Astrocyte (in vitro differentiated cells and primary cell): ENCODE measurements at regions not wholly inside any gene's neighbourhood (a gene's known extent, or its start where the extent isn't known, plus 50 kb on each side); places are given as distances from the start of the nearest gene placed in this dataset.

Experiments
- DNase-seq: peaks from one replicate; pipeline ENCODE4 v3.0.0-alpha.2; 2010; ENCODE audit warnings: low read depth
- FAIRE-seq: peaks from 2 replicates; lab custom pipeline; 2011; peaks lifted over from hg19 to GRCh38; lab: Jason Lieb, UNC
- H2AFZ ChIP-seq: 2 replicates; pipeline ENCODE4 v1.6.0; 2012; ENCODE audit warnings: low read depth, low read length, inconsistent platforms
- H3K27ac ChIP-seq: 2 replicates; pipeline ENCODE4 v1.5.1; 2011; ENCODE audit warnings: low read depth, low read length, inconsistent platforms
- H3K27me3 ChIP-seq: 2 replicates; pipeline ENCODE4 v1.6.0; 2011; ENCODE audit warnings: low read length, inconsistent platforms; ENCODE audit not compliant: insufficient read depth
- H3K36me3 ChIP-seq: 2 replicates; pipeline ENCODE4 v1.5.1; 2011; ENCODE audit warnings: low read length, inconsistent platforms; ENCODE audit not compliant: insufficient read depth
- H3K4me1 ChIP-seq: 2 replicates; pipeline ENCODE4 v1.5.1; 2011; ENCODE audit warnings: low read length, inconsistent platforms; ENCODE audit not compliant: insufficient read depth
- H3K4me2 ChIP-seq: 2 replicates; pipeline ENCODE4 v1.6.0; 2012; ENCODE audit warnings: low read length, inconsistent platforms
- H3K4me3 ChIP-seq: 2 replicates; pipeline ENCODE4 v1.5.1; 2011; ENCODE audit warnings: low read depth, mild to moderate bottlenecking, low read length, inconsistent platforms; ENCODE audit not compliant: insufficient read depth
- H3K79me2 ChIP-seq: 2 replicates; pipeline ENCODE4 v1.6.0; 2012; ENCODE audit warnings: mild to moderate bottlenecking, low read length, inconsistent platforms; ENCODE audit not compliant: insufficient read depth
- H3K9ac ChIP-seq: 2 replicates; pipeline ENCODE4 v1.6.0; 2012; ENCODE audit warnings: mild to moderate bottlenecking, low read length, inconsistent platforms
- H3K9me3 ChIP-seq: 2 replicates; pipeline ENCODE4 v1.5.1; 2012; ENCODE audit warnings: low read depth, mild to moderate bottlenecking, low read length, inconsistent platforms; ENCODE audit not compliant: insufficient read depth
- H4K20me1 ChIP-seq: 2 replicates; pipeline ENCODE4 v1.6.0; 2012; ENCODE audit warnings: low read length, inconsistent platforms; ENCODE audit not compliant: insufficient read depth
- H3K27ac Mint-ChIP-seq: one replicate; pipeline ENCODE4 v1.8.0; 2021; ENCODE audit warnings: mild to moderate bottlenecking, mixed read lengths; ENCODE audit not compliant: unreplicated experiment
- H3K27me3 Mint-ChIP-seq: one replicate; pipeline ENCODE4 v1.8.0; 2021; ENCODE audit warnings: low read depth, mixed read lengths; ENCODE audit not compliant: unreplicated experiment
- H3K36me3 Mint-ChIP-seq: one replicate; pipeline ENCODE4 v1.8.0; 2021; ENCODE audit warnings: low read depth, mixed read lengths; ENCODE audit not compliant: unreplicated experiment
- H3K4me1 Mint-ChIP-seq: one replicate; pipeline ENCODE4 v1.8.0; 2021; ENCODE audit warnings: low read depth, mixed read lengths; ENCODE audit not compliant: unreplicated experiment
- H3K4me3 Mint-ChIP-seq: one replicate; pipeline ENCODE4 v1.8.0; 2021; ENCODE audit warnings: mild to moderate bottlenecking, moderate library complexity, mixed read lengths; ENCODE audit not compliant: unreplicated experiment
- H3K9me3 Mint-ChIP-seq: one replicate; pipeline ENCODE4 v1.8.0; 2021; ENCODE audit warnings: mild to moderate bottlenecking, mixed read lengths; ENCODE audit not compliant: unreplicated experiment
- EZH2 ChIP-seq: IDR thresholded peaks from 2 replicates; pipeline ENCODE4 v1.6.1; 2012; ENCODE audit warnings: mild to moderate bottlenecking, low read length, inconsistent platforms; ENCODE audit not compliant: insufficient read depth
- TF ChIP-seq, protein P1 (sequence below): IDR thresholded peaks from 2 replicates; pipeline ENCODE4 v1.5.1; 2011; ENCODE audit warnings: low read depth, mild to moderate bottlenecking, inconsistent platforms, low read length, moderate library complexity; ENCODE audit not compliant: insufficient read depth

DNA sequence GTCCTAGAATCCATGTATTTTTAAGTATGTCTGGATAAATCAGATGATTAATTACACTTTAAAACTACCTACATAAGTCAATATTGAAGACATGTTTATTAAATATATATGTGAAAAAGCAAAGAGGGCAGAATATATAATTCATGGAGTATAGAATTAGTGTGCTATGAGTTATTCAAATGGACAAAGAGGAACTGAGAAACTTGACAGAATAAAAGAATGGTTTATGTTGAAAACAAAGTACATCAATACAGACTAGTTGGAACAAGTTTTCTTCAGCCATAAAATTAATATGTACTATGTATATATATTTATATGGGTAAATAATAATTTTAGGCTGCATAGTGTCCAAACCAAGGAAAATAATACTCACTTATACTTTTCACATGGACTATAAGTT lies 173.5 kb downstream of the NPFFR2 start:
- no peak overlapping the region for H3K4me3 Mint-ChIP-seq
- H3K9me3 ChIP-seq: no peaks in the 10 kb centered on the region

DNA sequence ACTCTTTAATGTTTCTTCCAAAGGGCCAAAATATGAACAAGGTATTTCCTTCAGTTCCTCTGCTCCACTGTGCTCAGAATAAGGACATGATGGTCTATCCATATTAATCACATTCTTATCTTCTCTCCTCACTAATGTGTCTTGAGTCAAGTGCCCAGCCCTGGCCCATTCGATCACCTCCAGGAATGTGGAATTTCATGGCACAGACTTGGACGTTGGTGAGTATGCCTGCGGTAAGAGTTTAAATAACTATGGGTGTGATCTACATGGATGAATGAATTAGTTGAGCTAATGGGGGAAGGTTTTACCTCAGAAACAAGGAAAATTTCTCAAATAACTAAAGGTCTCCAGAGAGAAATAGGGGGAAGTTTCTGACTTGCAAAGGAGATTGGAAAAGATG lies 174.0 kb downstream of the NPFFR2 start:
- peak overlapping the region; percentile 5 for H3K27ac Mint-ChIP-seq
- FAIRE-seq (no peak), DNase-seq (peak; percentile 2)
- Histone ChIP-seq H3K36me3 (no peaks in the 10 kb centered on the region), H3K27me3 (no peaks in the 10 kb centered on the region), H3K4me2 (no peak overlapping the region), H3K4me3 (no peak overlapping the region), H3K9me3 (no peaks in the 10 kb centered on the region), H2AFZ (no peak overlapping the region), H3K9ac (no peak overlapping the region), H3K27ac (no peak overlapping the region), H3K79me2 (no peaks in the 10 kb centered on the region), H3K4me1 (no peaks in the 10 kb centered on the region), H4K20me1 (no peaks in the 10 kb centered on the region)
- H3K9me3 Mint-ChIP-seq: no peaks in the 10 kb centered on the region
- H3K27me3 Mint-ChIP-seq: no peaks in the 10 kb centered on the region
- TF ChIP-seq, protein P1, sequence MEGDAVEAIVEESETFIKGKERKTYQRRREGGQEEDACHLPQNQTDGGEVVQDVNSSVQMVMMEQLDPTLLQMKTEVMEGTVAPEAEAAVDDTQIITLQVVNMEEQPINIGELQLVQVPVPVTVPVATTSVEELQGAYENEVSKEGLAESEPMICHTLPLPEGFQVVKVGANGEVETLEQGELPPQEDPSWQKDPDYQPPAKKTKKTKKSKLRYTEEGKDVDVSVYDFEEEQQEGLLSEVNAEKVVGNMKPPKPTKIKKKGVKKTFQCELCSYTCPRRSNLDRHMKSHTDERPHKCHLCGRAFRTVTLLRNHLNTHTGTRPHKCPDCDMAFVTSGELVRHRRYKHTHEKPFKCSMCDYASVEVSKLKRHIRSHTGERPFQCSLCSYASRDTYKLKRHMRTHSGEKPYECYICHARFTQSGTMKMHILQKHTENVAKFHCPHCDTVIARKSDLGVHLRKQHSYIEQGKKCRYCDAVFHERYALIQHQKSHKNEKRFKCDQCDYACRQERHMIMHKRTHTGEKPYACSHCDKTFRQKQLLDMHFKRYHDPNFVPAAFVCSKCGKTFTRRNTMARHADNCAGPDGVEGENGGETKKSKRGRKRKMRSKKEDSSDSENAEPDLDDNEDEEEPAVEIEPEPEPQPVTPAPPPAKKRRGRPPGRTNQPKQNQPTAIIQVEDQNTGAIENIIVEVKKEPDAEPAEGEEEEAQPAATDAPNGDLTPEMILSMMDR: no peak
- TF ChIP-seq EZH2: no peak
- H3K4me3 Mint-ChIP-seq: no peak overlapping the region
- peaks cover 8% of the 10 kb centered on the region for H3K4me1 Mint-ChIP-seq
- no peaks in the 10 kb centered on the region for H3K36me3 Mint-ChIP-seq

More for the DNA sequence above, 173.5 kb downstream of the NPFFR2 start:
- Histone ChIP-seq H3K4me1 (no peaks in the 10 kb centered on the region), H3K4me2 (no peak overlapping the region), H2AFZ (no peak overlapping the region), H3K4me3 (no peak overlapping the region), H3K9ac (no peak overlapping the region), H3K79me2 (no peaks in the 10 kb centered on the region), H3K36me3 (no peaks in the 10 kb centered on the region), H4K20me1 (no peaks in the 10 kb centered on the region), H3K27ac (no peak overlapping the region), H3K27me3 (no peaks in the 10 kb centered on the region)
- DNase-seq (no peak), FAIRE-seq (no peak)
- TF ChIP-seq EZH2: no peak
- Mint-ChIP-seq H3K9me3 (no peaks in the 10 kb centered on the region), H3K27ac (no peak overlapping the region), H3K36me3 (no peaks in the 10 kb centered on the region), H3K4me1 (peaks cover 8% of the 10 kb centered on the region), H3K27me3 (no peaks in the 10 kb centered on the region)

DNA sequence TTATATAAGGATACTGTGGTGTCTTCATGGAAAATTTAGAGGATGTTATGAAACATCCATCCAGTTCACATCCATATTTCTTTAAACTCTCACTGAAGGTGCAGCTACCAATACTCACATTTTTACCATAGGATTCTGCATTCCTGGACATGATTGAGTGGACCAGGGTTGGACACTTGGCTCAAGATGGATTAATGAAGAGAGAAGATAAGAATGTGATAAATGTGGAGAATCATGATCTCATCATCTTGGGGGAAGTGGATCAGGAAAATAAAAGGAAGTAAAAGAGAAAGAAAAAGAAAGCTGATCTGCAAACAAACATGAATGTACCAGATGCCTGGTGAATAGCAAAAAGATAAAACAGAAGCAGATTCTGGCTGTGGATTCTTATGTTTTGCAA lies 175.4 kb downstream of the NPFFR2 start:
- H3K9me3 Mint-ChIP-seq: no peaks in the 10 kb centered on the region
- DNase-seq: no peak
- no peak overlapping the region for H3K27ac Mint-ChIP-seq

More for the DNA sequence above, 175.4 kb downstream of the NPFFR2 start:
- Histone ChIP-seq H4K20me1 (no peaks in the 10 kb centered on the region), H3K9me3 (no peaks in the 10 kb centered on the region), H3K36me3 (no peaks in the 10 kb centered on the region), H3K4me1 (no peaks in the 10 kb centered on the region), H3K79me2 (no peaks in the 10 kb centered on the region), H3K27me3 (no peaks in the 10 kb centered on the region), H3K27ac (no peak overlapping the region), H3K4me2 (no peak overlapping the region), H3K4me3 (no peak overlapping the region), H2AFZ (no peak overlapping the region), H3K9ac (no peak overlapping the region)
- Mint-ChIP-seq H3K27me3 (no peaks in the 10 kb centered on the region), H3K36me3 (no peaks in the 10 kb centered on the region), H3K4me3 (no peak overlapping the region), H3K4me1 (peaks cover 8% of the 10 kb centered on the region)
- no peak for TF ChIP-seq EZH2
- TF ChIP-seq, protein P1: no peak
- FAIRE-seq: no peak
